ENCODE measurements at regions not wholly inside any gene's neighbourhood (a gene's known extent, or its start where the extent isn't known, plus 50 kb on each side); places are given as distances from the start of the nearest gene placed in this dataset.

DNA sequence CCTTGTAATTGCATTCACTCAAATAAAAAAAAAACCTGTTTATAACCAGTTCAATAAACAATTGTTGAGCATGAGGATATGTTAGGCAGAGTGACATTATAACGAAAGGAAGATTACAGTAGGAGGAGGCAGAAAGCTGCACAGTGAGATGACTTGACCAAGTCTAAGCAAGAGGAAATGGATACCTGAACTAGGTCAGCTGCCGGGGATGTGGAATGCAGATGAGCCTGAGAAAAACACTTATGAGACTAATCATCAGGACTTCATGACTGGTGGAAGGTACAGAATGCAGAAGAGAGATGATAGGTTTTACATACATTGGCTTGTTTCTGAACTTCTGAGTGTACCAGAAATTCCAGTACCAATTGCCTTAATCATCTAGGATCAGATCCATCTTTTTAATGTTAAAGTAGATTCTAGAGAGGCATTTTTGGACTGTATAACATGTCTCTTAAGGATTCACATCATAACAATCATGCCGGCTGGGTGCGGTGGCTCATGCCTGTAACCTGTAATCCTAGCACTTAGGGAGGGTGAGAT, 208.1 kb upstream of the PPP3CA start:
- ChIA-PET CTCF (no interaction called here), POLR2A (no interaction called here)
- peaks cover 0 to 21% (median 0%) of the 10 kb centered on the region in 3 donors for H3K36me3 Mint-ChIP-seq
- no peak for DNase-seq
- H3K27ac ChIP-seq (ENCODE audit: low read depth, low read length): no peak overlapping the region
- no peak overlapping the region for H3K27ac Mint-ChIP-seq
- no peaks in the 10 kb centered on the region for H3K27me3 ChIP-seq (ENCODE audit: insufficient read depth, low read length, poor library complexity, severe bottlenecking)
- H3K27me3 Mint-ChIP-seq: peaks cover 16 to 24% of the 10 kb centered on the region in 2 donors
- no peak overlapping the region for H3K4me3 Mint-ChIP-seq
- H3K4me3 ChIP-seq (ENCODE audit: low read length): no peak overlapping the region
- H3K9me3 ChIP-seq (ENCODE audit: low read length): no peaks in the 10 kb centered on the region
- peaks cover 5 to 21% (median 13%) of the 10 kb centered on the region in 5 donors for H3K9me3 Mint-ChIP-seq
- no peaks in the 10 kb centered on the region for H3K4me1 ChIP-seq (ENCODE audit: insufficient read depth, low read length)
- H3K4me1 Mint-ChIP-seq: no peaks in the 10 kb centered on the region
- H3K36me3 ChIP-seq (ENCODE audit: insufficient read depth, low read length): no peaks in the 10 kb centered on the region

DNA sequence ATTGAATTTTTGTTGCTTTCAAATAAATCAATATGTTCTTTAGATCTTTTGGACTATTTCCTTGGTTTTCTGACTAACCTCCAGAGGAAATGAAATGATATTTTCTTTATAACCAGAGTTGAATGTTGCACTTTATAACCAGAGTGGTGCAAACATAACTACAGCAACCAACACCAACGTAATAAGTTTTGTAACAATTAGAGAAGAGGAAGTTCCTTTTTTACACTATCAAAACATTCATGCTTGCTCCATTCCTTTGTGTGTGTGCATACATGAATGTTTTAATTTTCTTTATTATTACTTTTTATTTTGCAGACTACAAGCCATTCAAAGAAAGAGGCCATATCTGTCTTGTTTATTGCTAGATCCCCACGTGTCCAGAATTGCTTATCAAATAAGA, 193.0 kb upstream of the PPP3CA start:
- ChIA-PET CTCF (no interaction called here), POLR2A (no interaction called here)
- Mint-ChIP-seq H3K27ac (no peak overlapping the region), H3K36me3 (no peaks in the 10 kb centered on the region), H3K4me1 (no peaks in the 10 kb centered on the region), H3K4me3 (no peak overlapping the region), H3K9me3 (peaks cover 0 to 4% (median 2%) of the 10 kb centered on the region in 5 donors), H3K27me3 (peaks cover 5 to 23% of the 10 kb centered on the region in 2 donors)
- Histone ChIP-seq H3K4me1 (ENCODE audit: insufficient read depth, low read length) (no peaks in the 10 kb centered on the region), H3K36me3 (ENCODE audit: insufficient read depth, low read length) (no peaks in the 10 kb centered on the region), H3K27me3 (ENCODE audit: insufficient read depth, low read length, poor library complexity, severe bottlenecking) (no peaks in the 10 kb centered on the region), H3K27ac (ENCODE audit: low read depth, low read length) (no peak overlapping the region), H3K9me3 (ENCODE audit: low read length) (no peaks in the 10 kb centered on the region), H3K4me3 (ENCODE audit: low read length) (no peak overlapping the region)
- no peak for DNase-seq

DNA sequence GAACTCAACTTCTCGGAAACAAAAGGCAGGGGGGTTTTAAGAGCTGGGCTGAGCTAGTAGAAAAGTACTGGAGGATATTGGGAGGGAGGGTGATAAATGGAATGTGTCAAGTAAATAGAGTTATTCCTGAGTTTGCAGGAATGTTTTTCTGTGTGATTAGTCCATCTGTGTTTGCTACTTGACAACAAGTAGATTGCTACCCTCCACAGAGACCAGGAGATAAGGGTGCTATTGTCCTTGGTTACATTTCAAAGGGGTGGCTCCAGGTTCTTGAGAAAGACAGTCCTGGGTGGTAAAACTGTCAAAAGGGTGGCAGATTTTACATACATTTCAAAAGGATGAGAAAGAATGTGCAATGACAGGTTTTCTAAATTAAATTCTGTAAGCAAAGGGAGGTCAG, 181.2 kb upstream of the PPP3CA start:
- Mint-ChIP-seq H3K27ac (peak overlapping the region in 4 of 8 donors; percentile 29 to 69 (median 36)), H3K36me3 (no peaks in the 10 kb centered on the region), H3K9me3 (peaks cover 0 to 1% (median 0%) of the 10 kb centered on the region in 5 donors), H3K4me3 (no peak overlapping the region), H3K27me3 (peaks cover 26 to 56% of the 10 kb centered on the region in 2 donors), H3K4me1 (peaks cover 14 to 26% (median 21%) of the 10 kb centered on the region in 3 donors)
- no peaks in the 10 kb centered on the region for H3K9me3 ChIP-seq (ENCODE audit: low read length)
- H3K4me3 ChIP-seq (ENCODE audit: low read length): no peak overlapping the region
- no peaks in the 10 kb centered on the region for H3K27me3 ChIP-seq (ENCODE audit: insufficient read depth, low read length, poor library complexity, severe bottlenecking)
- CTCF ChIA-PET: no interaction called here
- no peak for DNase-seq
- no peaks in the 10 kb centered on the region for H3K36me3 ChIP-seq (ENCODE audit: insufficient read depth, low read length)
- POLR2A ChIA-PET: no interaction called here
- peaks cover 19% of the 10 kb centered on the region for H3K4me1 ChIP-seq (ENCODE audit: insufficient read depth, low read length)
- H3K27ac ChIP-seq (ENCODE audit: low read depth, low read length): no peak overlapping the region

DNA sequence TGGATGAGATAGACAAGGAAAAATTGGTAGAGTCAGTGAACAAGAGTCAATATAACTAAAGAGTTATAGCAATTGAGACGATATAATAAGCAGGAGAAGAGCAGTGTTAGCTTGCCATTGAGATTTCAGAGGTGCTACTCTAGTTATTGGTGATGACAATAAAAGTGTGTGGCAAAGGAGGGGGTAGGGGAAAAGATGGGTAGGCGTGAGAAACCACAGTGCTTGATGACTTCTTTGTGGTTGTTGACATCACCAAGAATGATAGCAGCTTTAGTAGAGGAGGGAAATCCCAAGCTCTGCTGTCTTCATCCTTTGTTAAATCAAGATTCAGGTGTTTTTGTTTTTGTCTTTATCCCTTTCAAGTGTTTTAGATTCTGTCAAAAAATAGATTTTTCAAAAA, 179.9 kb upstream of the PPP3CA start:
- H3K9me3 Mint-ChIP-seq: peaks cover 0 to 1% (median 0%) of the 10 kb centered on the region in 5 donors
- no peak overlapping the region for H3K4me3 ChIP-seq (ENCODE audit: low read length)
- peaks cover 19% of the 10 kb centered on the region for H3K4me1 ChIP-seq (ENCODE audit: insufficient read depth, low read length)
- ChIA-PET POLR2A (interaction anchor here (1.3 kb wide), 1 partner anchor 181 kb away, joined by 3 read pairs; no protein-coding TSS in a partner anchor), CTCF (no interaction called here)
- H3K27me3 ChIP-seq (ENCODE audit: insufficient read depth, low read length, poor library complexity, severe bottlenecking): no peaks in the 10 kb centered on the region
- no peaks in the 10 kb centered on the region for H3K9me3 ChIP-seq (ENCODE audit: low read length)
- H3K4me3 Mint-ChIP-seq: peak overlapping the region in 4 of 7 donors; percentile 0 to 20 (median 5)
- DNase-seq: peak; percentile 35 to 84 (median 72)
- peaks cover 14 to 26% (median 21%) of the 10 kb centered on the region in 3 donors for H3K4me1 Mint-ChIP-seq
- peaks cover 23 to 44% of the 10 kb centered on the region in 2 donors for H3K27me3 Mint-ChIP-seq
- no peaks in the 10 kb centered on the region for H3K36me3 Mint-ChIP-seq
- peak overlapping the region; percentile 4 to 82 (median 38) for H3K27ac Mint-ChIP-seq
- H3K27ac ChIP-seq (ENCODE audit: low read depth, low read length): no peak overlapping the region
- no peaks in the 10 kb centered on the region for H3K36me3 ChIP-seq (ENCODE audit: insufficient read depth, low read length)

DNA sequence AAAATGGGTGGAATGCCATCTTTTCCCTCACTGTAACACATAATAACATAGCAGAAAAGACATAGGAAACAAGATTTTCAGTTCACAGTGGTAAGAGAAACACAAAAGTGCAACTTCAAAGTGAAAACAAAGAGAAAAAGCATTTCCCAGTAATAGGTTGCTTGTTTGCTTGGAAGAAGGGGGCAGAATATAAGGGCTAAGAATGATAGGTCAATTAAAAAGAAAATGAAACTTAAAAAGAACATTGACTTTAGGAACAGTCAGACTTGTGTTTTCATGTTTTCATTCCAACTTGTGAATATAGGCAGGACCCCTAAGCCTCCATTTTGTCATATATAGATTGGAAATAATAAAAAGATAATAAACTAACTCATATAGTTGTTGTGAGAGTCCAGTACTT, 168.2 kb upstream of the PPP3CA start:
- no peak for DNase-seq
- H3K36me3 ChIP-seq (ENCODE audit: insufficient read depth, low read length): no peaks in the 10 kb centered on the region
- H3K27ac ChIP-seq (ENCODE audit: low read depth, low read length): no peak overlapping the region
- Mint-ChIP-seq H3K27ac (peak overlapping the region in 1 of 8 donors; percentile 19), H3K4me3 (no peak overlapping the region), H3K4me1 (peaks cover 0 to 4% (median 0%) of the 10 kb centered on the region in 3 donors), H3K9me3 (no peaks in the 10 kb centered on the region), H3K36me3 (no peaks in the 10 kb centered on the region), H3K27me3 (peaks cover 13 to 41% of the 10 kb centered on the region in 2 donors)
- ChIA-PET POLR2A (no interaction called here), CTCF (no interaction called here)
- H3K4me1 ChIP-seq (ENCODE audit: insufficient read depth, low read length): no peaks in the 10 kb centered on the region
- H3K27me3 ChIP-seq (ENCODE audit: insufficient read depth, low read length, poor library complexity, severe bottlenecking): no peaks in the 10 kb centered on the region
- no peaks in the 10 kb centered on the region for H3K9me3 ChIP-seq (ENCODE audit: low read length)
- H3K4me3 ChIP-seq (ENCODE audit: low read length): no peak overlapping the region

DNA sequence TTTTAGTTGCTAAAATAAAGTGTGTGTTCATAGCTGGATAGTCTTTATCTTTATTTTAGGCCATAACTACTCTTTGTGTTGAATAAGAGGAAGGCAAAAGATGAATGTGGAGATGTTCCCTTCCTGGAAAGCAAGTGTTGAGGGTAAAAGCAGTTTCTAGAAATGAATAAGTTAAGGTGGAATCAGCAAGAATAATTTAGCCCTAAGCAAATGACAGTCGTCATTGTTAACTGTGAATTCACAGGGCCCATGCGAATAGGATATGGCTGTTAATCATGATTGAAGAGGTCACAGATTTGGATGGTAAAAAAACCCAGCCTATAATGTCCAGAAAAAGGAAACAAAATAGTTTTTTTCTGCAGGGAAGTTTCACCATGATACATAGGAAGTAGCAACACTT, 167.8 kb upstream of the PPP3CA start:
- ChIA-PET CTCF (no interaction called here), POLR2A (no interaction called here)
- Histone ChIP-seq H3K9me3 (ENCODE audit: low read length) (no peaks in the 10 kb centered on the region), H3K27ac (ENCODE audit: low read depth, low read length) (no peak overlapping the region), H3K27me3 (ENCODE audit: insufficient read depth, low read length, poor library complexity, severe bottlenecking) (no peaks in the 10 kb centered on the region), H3K4me3 (ENCODE audit: low read length) (no peak overlapping the region), H3K4me1 (ENCODE audit: insufficient read depth, low read length) (no peaks in the 10 kb centered on the region), H3K36me3 (ENCODE audit: insufficient read depth, low read length) (no peaks in the 10 kb centered on the region)
- Mint-ChIP-seq H3K27ac (no peak overlapping the region), H3K36me3 (no peaks in the 10 kb centered on the region), H3K27me3 (peaks cover 9 to 39% of the 10 kb centered on the region in 2 donors), H3K4me3 (no peak overlapping the region), H3K9me3 (no peaks in the 10 kb centered on the region), H3K4me1 (peaks cover 0 to 4% (median 0%) of the 10 kb centered on the region in 3 donors)
- no peak for DNase-seq

DNA sequence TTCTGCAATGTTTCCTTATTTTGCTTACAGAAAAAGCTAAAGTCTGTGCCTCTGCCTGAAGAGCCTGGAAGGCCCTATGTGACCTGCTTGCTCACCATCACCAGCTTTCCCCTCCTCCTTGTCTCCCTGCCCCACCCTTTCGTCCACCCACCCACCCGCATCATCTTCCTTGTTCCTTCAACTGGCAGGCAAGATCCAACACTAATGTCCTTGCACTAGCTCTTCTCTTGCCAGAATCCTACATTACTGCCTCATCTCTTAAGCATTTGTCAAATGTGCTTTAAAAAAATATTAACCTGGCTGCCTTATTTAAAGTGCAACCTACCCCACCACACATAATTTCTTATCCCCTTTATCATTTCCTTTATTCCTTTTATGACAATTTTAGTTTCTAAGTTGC, 165.1 kb upstream of the PPP3CA start:
- Mint-ChIP-seq H3K27me3 (peaks cover 7 to 22% of the 10 kb centered on the region in 2 donors), H3K36me3 (no peaks in the 10 kb centered on the region), H3K27ac (no peak overlapping the region), H3K4me3 (no peak overlapping the region), H3K9me3 (no peaks in the 10 kb centered on the region), H3K4me1 (peaks cover 0 to 4% (median 0%) of the 10 kb centered on the region in 3 donors)
- POLR2A ChIA-PET: no interaction called here
- CTCF ChIA-PET: interaction anchor here (1.0 kb wide), 1 partner anchor 9 kb away, joined by 3 read pairs; no protein-coding TSS in a partner anchor
- no peaks in the 10 kb centered on the region for H3K4me1 ChIP-seq (ENCODE audit: insufficient read depth, low read length)
- H3K4me3 ChIP-seq (ENCODE audit: low read length): no peak overlapping the region
- H3K9me3 ChIP-seq (ENCODE audit: low read length): no peaks in the 10 kb centered on the region
- H3K27me3 ChIP-seq (ENCODE audit: insufficient read depth, low read length, poor library complexity, severe bottlenecking): no peaks in the 10 kb centered on the region
- H3K27ac ChIP-seq (ENCODE audit: low read depth, low read length): no peak overlapping the region
- no peak for DNase-seq
- no peaks in the 10 kb centered on the region for H3K36me3 ChIP-seq (ENCODE audit: insufficient read depth, low read length)

DNA sequence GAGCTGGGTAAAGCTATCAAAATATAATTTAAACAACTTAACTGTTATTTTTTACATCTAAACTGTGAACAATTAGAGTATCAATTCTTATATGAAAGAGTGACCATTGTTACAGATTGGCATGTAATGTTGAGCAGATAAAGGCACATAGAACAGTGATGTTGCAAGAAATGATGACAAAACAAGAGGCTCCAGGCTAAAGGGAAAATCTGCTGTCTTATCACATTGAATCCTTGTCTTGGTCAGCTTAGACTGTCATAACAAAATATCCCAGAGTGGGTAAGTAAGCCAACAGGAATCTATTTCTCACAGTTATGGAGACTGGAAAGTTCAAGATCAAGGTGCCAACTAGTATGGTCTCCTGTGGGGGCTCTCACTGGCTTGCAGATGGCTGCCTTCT, 154.1 kb upstream of the PPP3CA start:
- Histone ChIP-seq H3K4me3 (ENCODE audit: low read length) (no peak overlapping the region), H3K9me3 (ENCODE audit: low read length) (no peaks in the 10 kb centered on the region), H3K36me3 (ENCODE audit: insufficient read depth, low read length) (no peaks in the 10 kb centered on the region), H3K27ac (ENCODE audit: low read depth, low read length) (no peak overlapping the region), H3K4me1 (ENCODE audit: insufficient read depth, low read length) (no peaks in the 10 kb centered on the region), H3K27me3 (ENCODE audit: insufficient read depth, low read length, poor library complexity, severe bottlenecking) (no peaks in the 10 kb centered on the region)
- H3K27me3 Mint-ChIP-seq: peaks cover 2% of the 10 kb centered on the region in 2 donors
- H3K27ac Mint-ChIP-seq: no peak overlapping the region
- no peak for DNase-seq
- H3K36me3 Mint-ChIP-seq: peaks cover 0 to 8% (median 3%) of the 10 kb centered on the region in 3 donors
- no peak overlapping the region for H3K4me3 Mint-ChIP-seq
- no peaks in the 10 kb centered on the region for H3K4me1 Mint-ChIP-seq
- CTCF ChIA-PET: no interaction called here
- POLR2A ChIA-PET: no interaction called here
- H3K9me3 Mint-ChIP-seq: no peaks in the 10 kb centered on the region
